ENCODE measurements at regions not wholly inside any gene's neighbourhood (a gene's known extent, or its start where the extent isn't known, plus 50 kb on each side); places are given as distances from the start of the nearest gene placed in this dataset.

- ChIA-PET POLR2A (no interaction called here), CTCF (no interaction called here), RAD21 (ENCODE audit: low non-redundant PET in 1 of 2, low total read pairs in 2 of 2, uncharacterized antibody in 2 of 2, unreplicated experiment in 2 of 2) (no interaction called here)
- Histone ChIP-seq H3K79me2 (ENCODE audit: insufficient read depth, low read length) (no peaks in the 10 kb centered on the region), H3K4me1 (ENCODE audit: control insufficient read depth in 1 of 2, insufficient read depth in 2 of 2, low read length in 2 of 2) (peaks cover 2 to 14% of the 10 kb centered on the region in 2 experiments; a peak in 3 of 4 replicates), H3K27ac (ENCODE audit: low read depth, low read length) (no peak overlapping the region), H3K9me3 (ENCODE audit: control insufficient read depth in 1 of 2, insufficient read depth in 1 of 2, low read depth in 1 of 2, low read length in 2 of 2) (no peaks in the 10 kb centered on the region), H3K36me3 (ENCODE audit: control insufficient read depth in 1 of 2, insufficient read depth in 2 of 2, low read length in 2 of 2) (no peaks in the 10 kb centered on the region), H2AFZ (ENCODE audit: low read depth, low read length, poor library complexity, severe bottlenecking) (no peak overlapping the region), H3K27me3 (ENCODE audit: insufficient read depth, low read length) (no peaks in the 10 kb centered on the region), H3K9ac (ENCODE audit: low read length) (no peak overlapping the region), H3K4me3 (replicated peaks in 1 of 2; ENCODE audit: low read depth in 1 of 2, low read length in 2 of 2) (no peak overlapping the region), H3K4me2 (ENCODE audit: low read length) (peak overlapping the region; percentile 66; the same call in 1 of the 2 replicates), H4K20me1 (ENCODE audit: insufficient read depth) (no peaks in the 10 kb centered on the region), H3K9me2 (ENCODE audit: insufficient read depth) (no peaks in the 10 kb centered on the region)
- intact Hi-C loops (cut with micrococcal nuclease): no loop called here
- TF ChIP-seq EGR1 (IDR thresholded peaks at IDR 0.05; ENCODE audit: low read depth) (no peak), CTCF (IDR thresholded peaks at IDR 0.05 in 2 of 3, conservative IDR thresholded peaks at IDR 0.05 in 1 of 3; ENCODE audit: borderline replicate concordance in 1 of 3, insufficient read depth in 1 of 3, low read depth in 2 of 3, low read length in 2 of 3) (no peak), RAD21 (IDR thresholded peaks at IDR 0.05; ENCODE audit: low read depth) (no peak), CEBPB (IDR thresholded peaks at IDR 0.05; ENCODE audit: low read depth) (no peak), SIN3A (IDR thresholded peaks at IDR 0.05; ENCODE audit: low read depth) (no peak), YY1 (IDR thresholded peaks at IDR 0.05; ENCODE audit: extremely low read depth, insufficient replicate concordance, low read depth, low read length) (no peak), ZBTB33 (IDR thresholded peaks at IDR 0.05; ENCODE audit: extremely low read depth, insufficient replicate concordance, low read length) (no peak), JUND (IDR thresholded peaks at IDR 0.05) (no peak), SRF (IDR thresholded peaks at IDR 0.05; ENCODE audit: low read depth) (no peak), TCF7L2 (IDR thresholded peaks at IDR 0.05; ENCODE audit: borderline replicate concordance, extremely low read depth, insufficient read depth, insufficient read length) (no peak), ELF1 (IDR thresholded peaks at IDR 0.05; ENCODE audit: borderline replicate concordance, low read depth) (no peak), SP1 (IDR thresholded peaks at IDR 0.05; ENCODE audit: low read depth) (no peak), ZNF274 (IDR thresholded peaks at IDR 0.05; ENCODE audit: low read depth, low read length) (no peak), CBX3 (IDR thresholded peaks at IDR 0.05; ENCODE audit: low read depth) (no peak), ZFX (IDR thresholded peaks at IDR 0.05) (no peak), POLR2AphosphoS5 (IDR thresholded peaks at IDR 0.05; ENCODE audit: low read depth, low read length) (no peak), POLR2A (IDR thresholded peaks at IDR 0.05; ENCODE audit: borderline replicate concordance, extremely low read depth, insufficient read depth, insufficient read length) (no peak), EZH2 (IDR thresholded peaks at IDR 0.05) (no peak)
- no peak for DNase-seq (ENCODE audit: low read depth, low spot score)
- ATAC-seq: no peak
- BruUV-seq (replicated peaks): no TSS peak
Measured at GRCh38 chr21:26405071-26405470, 168.0 kb downstream of the CYYR1 start.

Data from HCT116 (cell line).